ENCODE measurements at regions not wholly inside any gene's neighbourhood (a gene's known extent, or its start where the extent isn't known, plus 50 kb on each side); places are given as distances from the start of the nearest gene placed in this dataset.
"Not testable (repeated sequence)": the region's sequence is repeated elsewhere in the genome, so short reads cannot be mapped to it uniquely, and the experiment has no call there.

DNA sequence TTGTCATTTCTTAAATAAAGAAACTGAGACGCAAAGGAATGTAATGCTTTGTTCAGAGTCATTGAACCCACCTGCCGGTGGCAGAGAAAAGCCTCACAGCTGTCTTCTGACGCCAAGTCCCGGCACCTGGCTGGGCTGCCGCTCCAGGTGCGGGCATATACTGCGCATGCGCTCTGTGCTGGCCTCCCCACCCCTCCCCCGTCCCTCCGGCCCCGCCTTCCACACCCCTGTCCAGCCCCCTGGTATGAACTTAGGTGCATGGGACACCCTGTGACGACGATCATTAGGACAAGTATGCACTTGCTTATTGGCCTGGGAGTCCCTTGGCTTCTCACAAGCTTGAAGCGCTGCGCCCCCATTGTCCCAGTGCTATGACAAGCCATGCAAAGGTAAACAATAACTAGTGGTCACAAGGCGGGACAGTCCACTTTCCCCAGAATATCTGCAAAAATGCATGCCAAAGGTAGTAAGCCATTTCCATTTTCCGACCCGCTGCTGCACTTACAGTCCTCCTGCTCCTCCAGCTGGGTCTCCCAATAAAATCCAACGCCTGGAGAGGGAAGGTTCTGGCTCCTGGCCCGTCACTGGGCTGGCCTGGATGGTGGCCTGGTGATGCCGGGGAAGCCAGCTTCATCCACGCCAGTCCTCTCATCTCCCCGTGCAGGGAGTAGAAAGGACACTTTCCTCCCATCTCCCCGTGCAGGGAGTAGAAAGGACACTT, 100.4 kb downstream of the PSMG1 start:
- DNase-seq (ENCODE audit: low read depth, low spot score), result no peak

DNA sequence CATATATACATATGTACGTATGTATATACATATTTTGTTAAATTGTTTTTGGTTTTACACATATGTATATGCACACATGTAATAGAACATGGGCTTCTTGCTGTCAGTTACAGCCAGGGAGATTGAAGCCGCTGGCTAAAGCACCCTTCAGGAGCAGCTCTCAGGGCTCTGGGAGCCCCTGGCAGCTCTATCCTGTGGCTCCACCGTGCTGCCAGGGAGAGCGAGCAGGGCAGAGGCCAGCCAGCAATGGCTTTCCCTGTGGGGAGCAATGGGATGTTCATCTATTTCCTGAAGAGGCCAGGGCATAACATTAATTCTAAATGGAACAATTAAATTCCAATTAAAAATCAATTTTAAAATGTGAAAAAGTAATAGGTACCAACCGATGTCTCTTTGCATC, 102.9 kb downstream of the PSMG1 start:
- no peak for DNase-seq (ENCODE audit: low read depth, low spot score)

DNA sequence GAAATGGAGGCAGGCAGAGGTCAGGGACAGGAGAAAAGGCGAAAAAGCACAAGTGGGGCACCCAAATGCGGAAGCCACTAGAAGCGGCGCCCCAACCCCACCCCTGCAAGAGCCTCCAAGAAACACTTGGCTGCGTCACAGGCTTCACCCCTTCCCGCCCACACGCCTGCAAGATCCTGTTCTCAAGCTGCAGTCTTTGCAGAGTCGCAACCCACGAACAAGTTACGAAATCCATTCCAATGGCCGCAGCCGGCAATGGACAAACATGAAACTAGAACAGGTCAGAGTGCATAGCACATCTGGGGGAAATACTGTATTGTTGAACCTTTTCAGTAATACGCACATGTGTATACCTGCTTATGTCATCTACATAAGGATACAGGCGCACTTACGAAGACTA, 103.6 kb downstream of the PSMG1 start:
- no peak for DNase-seq (ENCODE audit: low read depth, low spot score)

- no peak for DNase-seq (ENCODE audit: low read depth, low spot score)
Measured at GRCh38 chr21:39078322-39079065, 104.8 kb downstream of the PSMG1 start.

- DNase-seq (ENCODE audit: low read depth, low spot score), result no peak
Measured at GRCh38 chr21:39077876-39078275, 105.4 kb downstream of the PSMG1 start.

DNA sequence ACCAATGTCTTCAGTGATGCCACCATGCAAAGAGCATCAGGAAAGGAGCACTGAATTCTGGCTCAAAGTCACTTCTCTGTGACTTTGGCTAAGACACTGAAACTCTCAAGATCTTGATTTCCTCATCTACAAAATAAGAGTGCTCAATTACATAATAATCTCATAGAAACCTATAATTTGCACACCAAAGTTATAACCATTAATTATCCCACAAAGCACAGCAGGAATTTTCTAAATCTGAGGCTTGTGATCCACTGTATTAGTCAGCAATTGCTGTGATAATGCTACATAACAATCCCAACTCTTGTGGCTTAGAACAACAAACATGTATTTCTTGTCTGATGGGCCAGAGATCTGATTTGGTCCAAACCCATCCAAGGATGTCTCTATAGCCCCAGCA, 108.7 kb downstream of the PSMG1 start:
- DNase-seq (ENCODE audit: low read depth, low spot score), result no peak

DNA sequence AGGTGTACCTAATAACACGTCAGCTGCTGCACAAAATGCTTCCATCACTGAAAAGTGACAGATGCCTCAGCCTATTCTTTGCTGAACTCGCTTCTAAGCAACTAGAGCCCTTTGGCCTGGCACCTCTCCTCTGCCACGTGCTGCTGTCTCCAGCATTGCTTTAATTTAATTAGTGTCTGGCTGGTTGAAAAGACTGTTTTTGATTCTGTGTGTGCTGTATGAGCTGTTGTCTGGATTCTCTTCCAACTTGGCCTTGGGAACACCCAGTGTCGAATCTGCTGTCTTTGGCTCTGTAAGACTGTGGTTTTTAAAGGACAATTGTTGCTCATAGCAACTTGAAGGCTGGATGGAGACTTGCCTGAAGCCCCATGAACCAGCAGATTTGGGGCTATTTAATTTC, 109.5 kb downstream of the PSMG1 start:
- DNase-seq (ENCODE audit: low read depth, low spot score), result no peak

- no peak for DNase-seq (ENCODE audit: low read depth, low spot score)
Measured at GRCh38 chr21:39073063-39073462, 110.2 kb downstream of the PSMG1 start.

DNA sequence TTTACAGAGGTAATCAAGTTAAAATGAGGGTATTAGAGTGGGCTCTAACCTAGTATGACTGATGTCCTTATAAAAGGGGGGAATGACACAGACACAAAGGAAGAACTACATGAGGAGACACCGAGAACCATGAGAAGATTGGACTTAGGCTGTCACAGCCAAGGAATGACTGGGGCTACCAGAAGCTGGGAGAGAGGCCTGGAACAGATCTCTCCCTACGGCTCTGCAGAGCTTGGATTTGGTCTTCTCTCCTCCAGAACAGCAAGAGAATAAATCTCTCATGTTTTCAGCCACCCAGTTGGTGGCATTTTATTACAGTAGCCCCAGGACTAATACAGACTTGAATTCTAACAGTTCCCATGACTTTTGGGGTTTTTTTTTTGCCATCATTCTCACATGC, 110.8 kb downstream of the PSMG1 start:
- no peak for DNase-seq (ENCODE audit: low read depth, low spot score)

GRCh38 chr21:39071623-39072214, 111.5 kb downstream of the PSMG1 start:
- DNase-seq (ENCODE audit: low read depth, low spot score), result no peak

DNA sequence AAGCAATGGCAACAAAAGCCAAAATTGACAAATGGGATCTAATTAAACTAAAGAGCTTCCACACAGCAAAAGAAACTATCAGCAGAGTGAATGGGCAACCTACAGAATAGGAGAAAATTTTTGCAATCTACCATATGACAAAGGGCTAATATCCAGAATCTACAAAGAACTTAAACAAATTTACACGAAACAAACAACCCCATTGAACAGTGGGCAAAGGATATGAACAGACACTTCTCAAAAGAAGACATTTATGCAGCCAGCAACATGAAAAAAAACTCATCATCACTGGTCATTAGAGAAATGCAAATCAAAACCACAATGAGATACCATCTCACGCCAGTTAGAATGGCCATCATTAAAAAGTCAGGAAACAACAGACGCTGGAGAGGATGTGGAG, 113.4 kb downstream of the PSMG1 start:
- not testable (repeated sequence) for DNase-seq (ENCODE audit: low read depth, low spot score)

- DNase-seq (ENCODE audit: low read depth, low spot score), result no peak
Measured at GRCh38 chr21:39066829-39067780, 116.1 kb downstream of the PSMG1 start.

DNA sequence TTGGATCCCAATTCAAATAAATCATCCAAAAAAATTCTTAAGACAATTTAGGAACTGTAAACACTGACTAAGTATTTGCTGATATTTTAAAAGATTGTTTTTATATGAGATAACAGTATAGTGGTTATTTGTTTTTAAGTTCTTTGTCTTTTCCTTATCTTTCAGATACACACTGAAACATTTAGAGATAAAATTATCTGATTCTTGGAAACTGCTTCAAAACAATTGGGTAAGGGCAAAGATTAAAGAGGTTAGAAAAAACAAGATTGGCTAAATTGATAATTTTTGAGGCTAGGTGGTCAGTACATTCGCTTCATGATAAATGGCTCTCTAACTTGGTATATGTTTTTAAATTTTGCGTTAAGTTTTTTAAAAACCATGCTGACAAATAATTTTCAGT, 117.3 kb downstream of the PSMG1 start:
- DNase-seq (ENCODE audit: low read depth, low spot score), result no peak

GRCh38 chr21:39064325-39065012, 118.8 kb downstream of the PSMG1 start:
- DNase-seq (ENCODE audit: low read depth, low spot score), result no peak

DNA sequence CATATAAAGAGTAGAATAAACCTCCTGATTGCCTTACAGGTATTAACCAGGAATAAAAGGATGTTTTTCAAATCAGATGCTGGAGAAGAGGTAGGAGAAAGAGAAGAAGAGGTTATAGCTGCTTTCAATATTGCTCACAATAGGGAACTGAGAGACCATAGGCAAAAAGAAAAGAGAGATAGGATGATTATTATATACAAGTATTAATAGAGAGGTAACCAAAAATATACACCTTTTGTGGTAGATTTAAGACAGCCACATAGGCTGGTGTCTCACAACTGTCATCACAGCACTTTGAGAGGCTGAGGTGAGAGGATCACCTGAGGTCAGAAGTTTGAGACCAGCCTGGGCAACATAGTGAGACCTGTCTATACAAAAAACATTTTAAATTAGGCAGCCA, 119.7 kb downstream of the PSMG1 start:
- no peak for DNase-seq (ENCODE audit: low read depth, low spot score)

DNA sequence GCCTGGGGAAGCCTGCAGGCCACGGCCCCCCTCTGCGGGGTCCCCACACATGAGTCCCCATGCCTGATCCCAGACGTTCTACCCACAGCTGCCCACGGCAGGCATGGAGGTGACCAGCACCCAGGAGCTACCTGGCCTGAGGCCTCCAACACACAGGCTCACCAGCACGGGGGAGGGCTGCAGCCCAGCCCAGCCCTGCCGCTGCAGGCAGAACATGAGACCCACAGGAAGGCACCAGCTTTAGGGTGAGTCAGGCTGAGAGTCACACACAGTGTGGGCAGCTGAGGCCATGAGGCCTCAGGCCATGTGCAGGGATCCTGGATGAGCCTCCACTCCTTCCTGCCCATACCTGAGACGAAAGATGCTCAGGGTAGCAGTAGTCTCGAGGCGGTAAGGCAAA, 121.1 kb downstream of the PSMG1 start:
- DNase-seq (ENCODE audit: low read depth, low spot score), result no peak

DNA sequence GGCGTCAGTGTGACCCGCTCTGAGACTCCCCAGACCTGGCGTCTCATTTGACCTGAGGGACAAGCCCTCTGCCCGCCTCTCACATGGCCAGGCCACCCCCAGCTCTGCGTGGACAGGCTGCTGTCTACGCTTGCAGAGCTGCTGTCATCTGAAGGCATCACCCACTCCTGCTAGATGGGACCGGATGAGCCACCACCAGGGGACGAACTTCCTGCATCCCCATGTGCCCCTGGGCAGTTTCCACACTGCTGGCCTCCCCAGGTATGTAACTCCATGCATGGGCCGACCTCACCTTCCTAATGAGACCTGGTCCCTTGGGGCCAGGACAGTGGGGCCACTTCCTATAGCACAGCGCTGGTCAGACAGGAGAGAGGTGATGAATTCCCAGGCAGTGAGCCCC, 121.5 kb downstream of the PSMG1 start:
- no peak for DNase-seq (ENCODE audit: low read depth, low spot score)

- no peak for DNase-seq (ENCODE audit: low read depth, low spot score)
Measured at GRCh38 chr21:39060485-39061083, 122.7 kb downstream of the PSMG1 start.

- DNase-seq (ENCODE audit: low read depth, low spot score), result no peak
Measured at GRCh38 chr21:39057121-39057520, 126.1 kb downstream of the PSMG1 start.

- DNase-seq (ENCODE audit: low read depth, low spot score), result no peak
Measured at GRCh38 chr21:39056636-39057035, 126.6 kb downstream of the PSMG1 start.
